NCI-H524 (cell line): ENCODE measurements at regions not wholly inside any gene's neighbourhood (a gene's known extent, or its start where the extent isn't known, plus 50 kb on each side); places are given as distances from the start of the nearest gene placed in this dataset.

Experiments
- DNase-seq, 2 experiments: peaks; one replicate each; lab custom pipeline; 2025; lab: John Stamatoyannopoulos, UW

GRCh38 chr12:132407992-132408391, 78.6 kb upstream of the GALNT9 start:
- no peak for DNase-seq

DNA sequence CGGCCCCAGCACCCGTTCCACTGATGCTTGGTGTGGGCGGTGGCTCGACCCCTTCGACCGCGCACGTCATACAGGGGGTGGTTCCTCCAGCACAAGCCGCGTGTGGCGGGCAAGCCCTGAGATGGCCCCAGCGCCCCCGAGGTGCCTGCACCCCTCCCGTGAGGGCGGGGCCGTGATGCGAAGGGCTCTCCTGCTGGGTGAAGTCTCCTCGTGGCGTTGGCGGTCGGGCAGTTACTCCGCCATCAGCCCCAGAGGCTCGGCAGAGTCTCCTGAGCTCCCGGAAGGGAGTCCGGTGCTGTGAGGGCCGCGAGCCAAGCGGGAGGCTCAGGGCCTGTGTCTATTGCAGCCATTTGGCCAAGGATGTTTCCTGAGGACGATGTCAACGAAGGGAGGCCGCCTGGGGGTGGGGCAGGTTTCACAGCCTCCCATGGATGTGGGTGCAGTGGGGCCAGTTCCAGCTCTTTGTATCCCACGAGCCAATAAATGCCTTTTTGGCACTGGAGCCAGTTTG, 78.1 kb upstream of the GALNT9 start:
- DNase-seq, result peak in 1 of 2 experiments; percentile 33

- peak in 1 of 2 experiments; percentile 31 for DNase-seq
Observed at GRCh38 chr12:132406493-132407450, 77.4 kb upstream of the GALNT9 start.

- no peak for DNase-seq
Observed at GRCh38 chr12:132405742-132406251, 76.4 kb upstream of the GALNT9 start.

DNA sequence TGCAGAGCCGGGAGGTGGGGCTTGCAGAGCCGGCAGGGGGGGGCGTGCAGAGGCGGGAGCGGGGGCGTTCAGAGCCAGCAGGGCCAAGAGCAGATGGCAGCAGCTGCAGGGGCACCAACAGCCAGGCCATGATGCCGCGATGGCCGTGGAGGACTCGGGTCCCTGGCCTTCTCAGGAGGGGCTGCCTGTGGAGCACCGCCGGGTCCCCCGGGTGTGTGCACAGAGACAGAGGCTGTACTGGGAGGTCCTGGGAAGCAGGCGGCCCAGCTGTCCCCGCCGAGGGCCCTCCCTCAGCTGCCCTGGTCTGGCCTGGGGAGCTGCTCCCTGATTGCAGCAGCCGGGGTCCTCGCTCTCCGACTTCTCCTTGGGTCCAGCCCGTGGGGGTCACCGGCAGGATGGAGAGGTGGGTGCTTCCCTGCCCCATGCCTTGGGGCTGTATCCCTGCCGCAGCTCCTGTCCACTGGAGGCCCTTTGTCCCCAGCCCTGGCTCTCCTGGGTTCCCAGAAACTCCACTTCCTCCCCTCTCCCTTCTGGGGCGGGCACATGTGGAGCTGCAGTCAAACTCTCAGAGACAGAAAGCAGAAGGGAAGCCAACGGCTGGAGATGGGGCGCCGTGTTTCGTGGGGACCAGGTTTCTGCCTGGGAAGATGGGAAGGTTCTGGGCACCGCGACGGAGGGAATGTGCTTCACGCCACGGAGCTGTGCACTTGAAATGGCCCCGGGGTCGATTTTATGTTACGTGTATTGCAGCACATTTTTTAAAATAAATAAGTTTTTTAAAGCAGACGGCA, 75.8 kb upstream of the GALNT9 start:
- DNase-seq, result no peak

DNA sequence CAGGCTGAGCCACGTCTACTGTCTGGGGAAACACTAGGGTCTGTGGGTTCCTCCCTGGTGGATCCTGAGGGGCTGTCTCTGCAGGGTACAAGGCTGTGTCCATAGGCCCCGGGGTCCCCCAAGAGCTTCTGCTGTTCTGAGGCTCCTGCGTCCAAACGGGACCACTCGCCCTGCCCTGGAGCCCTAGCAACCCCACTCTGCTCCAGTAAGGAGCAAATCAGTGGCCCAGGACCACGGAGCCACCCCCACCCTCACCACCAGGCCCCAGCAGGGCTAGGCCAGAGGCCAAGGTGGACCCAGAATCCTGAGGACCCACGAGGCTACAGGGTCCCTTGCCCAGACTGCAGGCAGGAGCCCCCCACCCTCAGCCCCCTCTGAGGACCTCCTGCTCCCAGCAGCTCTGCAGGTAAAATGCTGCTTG, 75.1 kb upstream of the GALNT9 start:
- no peak for DNase-seq

GRCh38 chr12:132403636-132404434, 74.4 kb upstream of the GALNT9 start:
- DNase-seq, result no peak

GRCh38 chr12:132402831-132403416, 73.5 kb upstream of the GALNT9 start:
- DNase-seq, result no peak

- DNase-seq, result no peak
Observed at GRCh38 chr12:132401982-132402381, 72.6 kb upstream of the GALNT9 start.

DNA sequence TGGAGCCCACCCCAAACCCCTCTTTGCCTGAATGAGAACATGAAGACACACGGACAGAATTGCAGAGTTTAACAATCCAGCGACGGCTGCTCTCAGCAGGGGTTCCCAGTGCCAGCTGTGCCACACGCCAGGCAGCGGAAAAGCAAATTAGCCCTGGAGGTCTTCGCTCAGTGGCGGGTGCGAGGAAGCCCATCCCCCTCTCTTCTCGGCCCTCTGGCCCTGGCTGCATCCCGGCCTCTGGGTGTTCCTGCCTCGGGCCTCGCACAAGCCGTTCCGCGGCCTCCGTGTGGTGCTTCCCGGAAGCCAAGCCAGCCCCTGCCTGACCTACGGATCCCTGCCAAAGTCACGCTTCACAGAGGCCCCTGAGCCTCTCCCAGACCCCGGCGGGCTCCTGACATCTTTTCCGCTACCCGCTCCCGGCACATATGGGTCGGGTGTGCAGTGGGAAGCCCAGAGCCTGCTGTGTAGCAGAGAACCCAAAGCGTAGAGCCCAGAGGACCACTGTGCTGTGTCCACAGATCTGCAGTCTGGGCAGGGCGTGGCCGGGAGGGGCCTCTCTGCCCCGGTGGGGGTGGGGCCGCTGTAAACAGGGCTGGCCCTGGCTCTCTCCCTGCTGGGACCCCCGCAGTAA, 70.7 kb upstream of the GALNT9 start:
- DNase-seq, result peak; percentile 53 to 68

DNA sequence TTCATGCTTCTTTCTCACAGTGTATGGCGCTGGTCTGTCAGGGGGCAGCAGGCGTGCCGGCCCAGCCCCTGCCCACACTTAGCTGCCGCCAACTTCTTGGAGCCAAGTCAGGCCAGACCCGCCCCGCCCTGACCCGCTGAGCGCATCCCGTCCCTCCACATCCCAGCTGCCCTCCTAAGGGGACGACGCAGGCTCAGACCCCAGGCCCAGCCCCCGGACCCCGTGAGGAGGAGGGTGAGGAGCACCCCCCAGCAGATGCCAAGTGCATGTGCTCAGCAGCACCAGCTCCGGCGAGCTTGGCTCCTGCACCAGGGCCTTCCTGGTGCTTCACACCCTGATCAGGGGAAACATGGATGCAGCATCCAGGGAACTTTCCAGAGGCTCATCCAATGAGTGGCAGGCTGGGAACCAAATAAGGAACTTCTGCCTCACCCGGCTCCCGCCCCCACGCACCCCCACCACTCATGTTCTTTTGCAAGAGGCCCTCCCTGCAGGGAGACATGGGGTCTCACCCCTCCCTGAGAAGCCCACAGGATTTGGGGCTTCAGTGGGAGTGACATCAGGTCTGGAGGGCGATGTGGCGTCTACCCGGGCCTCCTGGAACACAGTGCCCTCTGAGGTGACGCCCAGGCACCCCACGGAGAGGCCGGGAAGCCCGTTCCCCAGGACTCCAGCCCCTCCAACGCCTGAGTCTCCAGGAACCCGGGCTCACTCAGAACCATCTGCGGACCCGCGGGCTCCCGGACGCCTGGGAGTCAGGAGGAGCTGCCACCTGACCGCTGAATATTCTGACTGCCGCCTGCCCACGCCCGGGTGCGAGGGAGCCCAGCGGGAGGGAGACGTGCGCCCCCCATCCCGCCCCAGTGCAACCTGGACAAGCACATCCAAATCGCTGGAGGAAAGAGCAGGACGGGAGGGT, 70.0 kb upstream of the GALNT9 start:
- peak; percentile 38 to 44 for DNase-seq

- no peak for DNase-seq
Observed at GRCh38 chr12:132398386-132398991, 69.1 kb upstream of the GALNT9 start.

DNA sequence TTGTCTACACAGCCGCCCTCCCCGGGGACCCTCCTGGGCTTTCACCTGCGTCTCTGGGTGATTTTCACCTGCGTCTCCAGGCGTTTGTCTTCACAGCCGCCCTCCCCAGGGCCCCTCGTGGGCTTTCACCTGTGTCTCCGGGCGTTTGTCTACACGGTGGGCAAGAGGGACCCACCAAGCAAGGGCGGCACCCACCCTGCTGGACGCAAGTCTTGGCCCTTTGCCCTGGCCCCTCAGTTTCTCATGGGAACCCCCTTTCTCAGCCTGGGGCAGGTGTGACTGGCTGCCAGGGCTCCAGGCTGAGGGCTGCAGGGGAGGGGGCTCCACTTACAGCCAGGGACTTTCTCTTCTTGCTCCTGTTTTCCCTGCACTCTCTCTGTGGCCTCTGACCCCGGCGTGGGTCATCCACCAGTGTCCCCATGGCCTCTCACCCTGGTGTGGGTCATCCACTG, 68.6 kb upstream of the GALNT9 start:
- DNase-seq, result no peak

GRCh38 chr12:132397152-132397933, 68.0 kb upstream of the GALNT9 start:
- no peak for DNase-seq

DNA sequence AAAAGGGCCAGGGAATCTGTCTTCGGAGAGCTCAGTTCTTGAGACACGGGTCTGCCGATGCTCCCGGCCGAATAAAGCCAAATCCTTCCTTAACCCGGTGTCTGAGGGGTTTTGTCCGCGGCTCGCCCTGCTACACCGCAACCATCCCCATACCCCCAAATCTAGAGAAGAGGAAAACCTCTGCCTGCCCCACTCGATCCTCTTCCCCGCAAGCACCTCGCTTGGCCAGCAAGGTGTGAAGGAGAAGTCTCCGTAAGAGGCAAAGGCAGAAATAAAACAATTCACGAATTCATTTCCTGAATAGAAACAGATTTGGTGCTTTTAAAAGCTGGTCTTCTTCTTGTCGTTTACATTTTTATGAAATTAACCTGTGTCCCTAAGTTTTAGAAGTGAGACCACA, 67.3 kb upstream of the GALNT9 start:
- DNase-seq, result no peak

- DNase-seq, result no peak
Observed at GRCh38 chr12:132395908-132396305, 66.5 kb upstream of the GALNT9 start.

DNA sequence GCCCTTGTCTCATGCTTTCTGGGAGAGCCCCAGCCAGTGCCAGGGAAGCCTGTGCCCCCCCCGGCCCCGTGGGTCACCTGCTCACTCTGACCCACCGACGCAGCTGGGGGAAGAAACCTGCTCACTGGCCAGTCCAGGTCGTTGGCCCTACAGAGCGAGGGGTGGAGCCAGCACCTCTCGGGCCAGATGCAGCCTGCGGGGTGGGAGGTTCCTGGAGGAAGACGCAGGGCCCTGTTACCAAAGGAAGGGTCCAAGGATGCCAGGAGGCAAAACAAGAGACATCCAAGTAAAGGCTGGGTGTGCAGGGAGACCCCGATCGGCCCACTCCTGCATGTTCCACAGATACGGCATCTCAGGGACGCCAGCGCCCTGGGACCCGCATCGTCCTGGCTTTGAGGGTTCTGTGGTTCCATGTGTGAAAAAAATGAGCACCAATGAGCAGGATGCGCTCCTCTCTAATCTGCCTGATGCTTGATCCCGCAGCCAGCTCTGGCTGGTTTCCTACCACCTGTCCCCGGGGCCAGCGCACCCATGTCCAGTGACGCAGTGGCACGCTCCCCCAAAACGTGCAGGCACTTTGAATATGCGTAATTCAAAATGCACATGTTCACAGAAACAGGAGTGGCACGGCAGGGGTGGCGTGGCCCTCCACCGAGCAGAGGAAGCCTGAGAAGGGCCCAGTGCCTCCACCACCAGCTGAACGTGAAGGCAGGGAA, 66.0 kb upstream of the GALNT9 start:
- no peak for DNase-seq
